ENCODE measurements at regions not wholly inside any gene's neighbourhood (a gene's known extent, or its start where the extent isn't known, plus 50 kb on each side); places are given as distances from the start of the nearest gene placed in this dataset.

GRCh38 chr2:65711863-65712262, 279.5 kb upstream of the SPRED2 start:
- TF ChIP-seq CTCF (IDR thresholded peaks at IDR 0.05) (no peak), E2F4 (CRISPR knock-in tag; IDR thresholded peaks at IDR 0.05; ENCODE audit: borderline replicate concordance, low read depth) (no peak), NFYB (CRISPR knock-in tag; conservative IDR thresholded peaks at IDR 0.05; ENCODE audit: low read depth) (no peak), ZNF121 (CRISPR knock-in tag; IDR thresholded peaks at IDR 0.05) (no peak)

All from WTC11 (cell line).